CD4-positive, alpha-beta T cell treated with Interleukin-21 for 1 hour (primary cell): ENCODE measurements at regions not wholly inside any gene's neighbourhood (a gene's known extent, or its start where the extent isn't known, plus 50 kb on each side); places are given as distances from the start of the nearest gene placed in this dataset.
A peak's percentile ranks its signal among the peaks of the same experiment; 100 is the strongest.

Experiments
- DNase-seq: peaks from one replicate; pipeline ENCODE4 v3.0.0-alpha.2; 2020

DNA sequence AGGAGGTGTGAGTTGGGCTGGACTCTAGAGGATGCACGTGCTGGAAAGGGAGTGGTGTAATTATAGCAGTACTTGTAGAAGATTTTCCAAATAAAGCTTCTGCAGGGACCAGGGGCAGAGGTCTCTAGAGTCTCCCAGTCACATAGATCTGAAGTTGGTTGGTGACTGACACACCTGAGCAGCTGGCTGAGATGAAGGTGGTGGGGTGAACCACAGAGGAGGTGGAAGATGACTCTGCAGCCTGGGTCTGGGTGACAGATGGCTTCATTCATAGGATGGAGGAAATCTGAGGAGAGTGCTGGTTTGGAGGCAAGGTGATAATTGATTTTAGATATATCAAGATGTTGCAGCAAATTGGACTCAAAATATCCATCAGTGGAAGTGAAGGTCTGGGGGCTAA, 178.9 kb upstream of the IVNS1ABP start:
- no peak for DNase-seq

DNA sequence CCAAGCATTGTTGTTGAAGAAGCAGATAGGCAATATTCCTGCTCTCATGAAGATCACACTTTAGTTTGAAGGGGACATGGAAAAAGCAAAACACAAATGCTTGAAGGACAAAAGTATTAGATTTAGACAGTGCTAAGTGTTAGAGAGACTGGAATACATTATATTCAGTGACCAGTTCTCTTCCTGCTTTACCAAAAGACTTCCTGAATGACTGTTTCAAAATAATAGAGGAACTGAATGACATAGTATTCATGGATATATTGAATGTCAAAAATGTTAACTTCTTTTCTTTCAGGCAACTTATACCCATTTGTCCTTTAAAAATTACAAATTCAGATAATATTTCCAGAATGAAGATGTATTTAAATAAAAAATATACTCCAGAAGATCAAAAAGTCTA, 178.0 kb upstream of the IVNS1ABP start:
- no peak for DNase-seq

GRCh38 chr1:185492089-185492825, 175.2 kb upstream of the IVNS1ABP start:
- DNase-seq, result no peak

- no peak for DNase-seq
Measured at GRCh38 chr1:185491604-185492003, 174.6 kb upstream of the IVNS1ABP start.

DNA sequence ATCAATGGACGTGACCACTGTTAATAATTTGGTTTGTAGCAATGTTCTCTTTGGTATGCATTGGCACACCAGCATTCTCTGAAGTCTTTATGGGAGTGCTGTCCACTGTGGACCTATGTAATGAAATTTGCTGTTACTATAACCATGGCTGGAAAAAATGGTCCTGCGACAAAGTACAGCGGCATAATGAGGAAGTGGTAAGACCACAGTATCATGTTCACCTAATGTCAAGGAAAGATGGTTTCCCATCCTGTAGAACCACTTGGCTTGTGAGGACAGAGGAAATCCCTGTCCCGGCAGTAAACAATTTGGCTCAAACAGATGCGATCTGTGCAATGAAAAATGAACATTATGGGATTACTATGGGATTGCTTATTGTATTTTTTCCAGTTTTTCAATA, 173.9 kb upstream of the IVNS1ABP start:
- DNase-seq, result no peak

GRCh38 chr1:185489406-185489805, 172.4 kb upstream of the IVNS1ABP start:
- DNase-seq, result no peak

DNA sequence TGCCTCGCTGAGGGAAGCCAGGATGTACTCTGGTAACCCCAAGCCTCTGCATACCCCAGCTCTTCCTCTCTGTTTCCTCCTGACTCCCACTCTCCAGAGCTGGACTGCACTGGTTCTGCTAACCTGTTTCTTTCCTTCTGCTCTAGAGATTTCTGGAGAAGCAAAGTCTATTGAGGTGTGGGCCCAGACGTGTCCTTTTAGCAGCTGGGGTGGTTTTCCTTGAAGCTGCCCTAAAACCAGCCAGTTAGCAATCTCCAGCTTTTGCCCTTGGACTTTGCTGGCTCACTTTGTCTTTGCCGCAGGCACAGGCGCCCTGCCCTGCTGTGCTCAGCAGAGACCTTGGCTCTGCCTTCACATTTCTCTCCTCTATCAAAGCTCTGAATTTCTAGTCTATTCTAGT, 171.8 kb upstream of the IVNS1ABP start:
- no peak for DNase-seq

GRCh38 chr1:185487936-185488335, 170.9 kb upstream of the IVNS1ABP start:
- DNase-seq, result no peak

DNA sequence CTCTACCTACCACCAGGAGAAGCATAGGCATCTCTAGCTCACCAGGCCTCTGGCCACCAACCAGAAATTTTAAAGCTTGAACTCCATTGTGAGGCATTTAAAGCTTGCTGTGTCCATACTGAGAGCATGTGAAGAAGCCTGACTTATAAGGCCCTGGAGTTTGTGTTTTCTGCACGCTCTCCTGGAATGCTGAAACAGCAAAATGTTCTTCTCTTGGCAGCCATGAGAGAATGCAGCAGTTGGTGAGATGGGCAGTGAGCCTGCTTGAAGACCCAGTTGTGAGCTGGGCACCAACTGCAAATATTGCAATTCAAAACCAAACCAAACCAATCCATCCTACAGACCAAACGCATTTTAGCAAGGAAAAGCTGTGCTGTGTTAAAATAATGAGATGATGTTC, 170.0 kb upstream of the IVNS1ABP start:
- no peak for DNase-seq

DNA sequence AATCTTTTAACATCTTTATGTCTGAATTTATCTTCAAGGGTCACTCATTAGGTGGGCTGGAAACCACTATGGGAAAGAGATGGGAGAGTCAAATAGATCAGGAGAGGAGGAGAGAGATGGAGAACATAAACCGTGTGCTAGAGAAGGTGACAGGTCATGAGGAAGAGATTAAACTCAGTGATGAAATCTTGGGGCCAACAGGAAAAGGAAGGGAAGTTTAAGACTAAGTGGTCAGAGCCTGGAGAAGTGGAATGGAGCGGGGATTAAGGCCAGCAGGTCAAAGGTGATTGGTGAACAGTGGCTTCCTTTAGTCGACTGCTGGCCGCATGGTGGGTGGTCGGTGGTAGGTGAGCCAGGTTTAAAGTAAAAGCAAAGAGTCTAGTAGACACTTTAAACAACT, 169.3 kb upstream of the IVNS1ABP start:
- no peak for DNase-seq

- no peak for DNase-seq
Measured at GRCh38 chr1:185483664-185484450, 166.8 kb upstream of the IVNS1ABP start.

DNA sequence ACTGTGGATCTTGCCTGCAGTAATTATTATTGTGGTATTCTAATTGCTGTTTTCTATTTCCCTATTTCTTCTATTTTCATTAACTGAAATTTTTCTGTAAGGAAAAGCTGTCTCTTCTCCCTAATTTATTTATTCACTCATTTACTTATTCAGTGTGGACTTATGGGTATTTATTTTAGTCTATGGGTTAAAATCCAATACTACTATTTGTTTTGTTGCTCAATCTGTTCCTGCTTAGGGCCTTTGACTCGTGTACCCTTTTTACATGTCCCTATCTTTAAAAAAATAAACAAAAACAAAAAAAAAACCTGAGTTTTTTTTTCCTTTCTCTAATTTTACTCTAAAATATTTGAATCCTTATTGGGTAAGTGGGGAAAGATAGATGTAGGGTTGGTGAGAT, 166.2 kb upstream of the IVNS1ABP start:
- no peak for DNase-seq

- DNase-seq, result no peak
Measured at GRCh38 chr1:185480545-185480944, 163.5 kb upstream of the IVNS1ABP start.

DNA sequence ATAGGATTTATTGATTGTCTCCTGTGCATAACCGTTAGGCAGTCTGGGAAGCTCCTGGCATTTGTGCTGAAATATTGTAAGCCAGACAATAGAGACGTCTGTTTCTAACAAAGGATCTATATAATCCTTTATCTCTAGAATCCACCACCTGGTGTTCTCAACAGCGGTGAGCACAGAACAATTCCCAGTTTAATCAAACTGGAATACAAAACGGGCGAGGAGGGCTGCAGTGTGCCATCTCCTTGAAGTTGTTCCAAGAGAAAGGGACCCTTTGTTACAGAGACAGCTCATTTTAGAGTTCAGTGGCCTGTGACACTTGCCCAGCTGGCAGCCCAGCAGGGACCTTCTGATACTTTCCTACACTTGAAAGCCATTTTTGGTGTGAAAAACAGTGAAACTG, 162.8 kb upstream of the IVNS1ABP start:
- DNase-seq, result no peak

GRCh38 chr1:185478877-185479276, 161.8 kb upstream of the IVNS1ABP start:
- no peak for DNase-seq

DNA sequence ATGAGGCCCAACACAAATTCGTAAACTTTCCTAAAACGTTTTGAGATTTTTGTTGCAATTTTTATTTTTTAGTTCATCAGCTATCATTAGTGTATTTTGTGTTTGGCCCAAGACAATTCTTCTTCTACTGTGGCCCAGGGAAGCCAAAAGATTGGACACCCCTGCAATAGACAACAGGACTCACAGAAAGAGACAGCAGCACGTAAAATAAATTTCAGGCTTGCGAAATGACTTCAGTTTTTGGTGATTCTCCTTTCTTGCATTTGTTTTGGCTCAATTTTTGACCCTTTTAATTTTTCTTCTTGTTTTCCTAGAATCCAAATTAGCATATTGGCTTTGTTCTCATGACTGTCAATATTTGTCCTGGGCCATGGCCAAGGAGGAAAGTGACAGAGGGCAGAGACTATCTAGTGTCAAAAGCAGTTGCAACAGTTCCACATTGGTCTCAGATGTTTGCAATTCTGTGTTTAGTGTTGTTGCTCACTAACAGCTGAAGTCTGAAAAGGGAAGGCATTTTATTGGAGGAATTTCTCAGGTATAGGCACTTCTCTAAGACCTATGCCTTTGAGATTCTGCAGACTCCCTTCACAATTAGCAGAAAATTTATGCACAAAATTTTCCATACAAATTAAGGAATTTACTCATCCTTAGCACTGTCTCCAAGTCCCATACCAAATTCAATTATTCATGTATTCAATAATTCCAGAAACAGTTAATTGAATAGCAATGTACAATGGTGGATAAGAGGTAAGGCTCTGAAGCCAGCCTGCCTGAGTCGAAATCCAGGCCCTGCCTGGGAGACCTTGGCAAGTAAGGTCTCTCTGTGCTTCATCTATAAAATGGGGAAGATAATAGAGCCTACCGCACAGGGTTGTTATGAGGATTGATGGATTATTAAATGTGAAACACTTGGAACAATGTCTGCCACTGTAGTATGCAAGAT, 160.9 kb upstream of the IVNS1ABP start:
- DNase-seq, result no peak

DNA sequence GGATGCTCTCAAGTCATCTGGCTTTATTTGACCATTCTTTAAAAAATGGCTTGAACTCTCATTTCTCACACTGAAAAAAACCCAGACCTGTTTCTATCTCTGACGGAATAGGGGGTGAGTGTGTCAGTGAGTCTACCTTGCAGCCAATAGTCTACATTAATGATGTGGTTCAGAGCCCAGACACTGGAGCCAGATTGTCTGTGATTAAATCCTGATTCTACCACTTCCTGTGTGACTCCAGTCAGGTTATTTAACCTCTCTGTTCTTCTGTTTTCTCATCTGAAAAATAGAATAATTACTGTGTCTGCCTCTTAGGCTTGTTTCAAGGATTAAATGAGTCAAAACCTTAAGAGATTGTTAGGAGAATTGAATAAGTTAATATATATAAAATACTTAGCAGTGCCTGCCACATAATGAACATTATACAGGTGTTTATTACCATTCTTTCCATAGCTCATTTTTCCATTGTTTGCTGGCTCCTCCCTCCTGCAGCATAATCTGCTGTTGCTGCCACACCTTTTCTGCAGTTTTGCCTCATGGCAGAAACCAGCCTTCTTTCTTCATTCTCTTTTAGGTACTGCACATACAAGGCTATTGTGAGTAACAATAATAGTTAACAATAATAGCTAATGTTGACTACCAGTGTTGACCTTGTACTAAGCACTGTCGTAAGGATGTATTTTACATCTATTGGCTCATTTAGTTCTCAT, 157.6 kb upstream of the IVNS1ABP start:
- peak; percentile 24 for DNase-seq

DNA sequence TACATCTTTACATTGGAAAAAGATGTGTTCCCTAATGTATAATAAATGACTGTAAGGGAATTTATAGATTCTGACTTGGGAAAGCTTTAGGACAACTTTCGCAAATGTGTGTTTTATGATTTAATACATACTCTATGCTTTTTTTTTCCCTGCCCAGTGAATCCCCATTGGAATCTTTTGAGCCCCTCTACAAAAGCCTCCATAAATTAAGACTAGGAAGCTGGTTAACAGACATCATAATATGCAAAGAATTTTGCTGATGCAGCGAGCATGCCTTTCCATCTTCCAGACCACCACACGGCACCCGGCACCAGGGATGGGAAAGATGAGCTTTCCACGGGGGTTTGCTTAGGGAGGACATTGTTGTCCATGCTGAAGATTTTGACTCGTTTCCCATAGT, 156.1 kb upstream of the IVNS1ABP start:
- DNase-seq, result no peak

DNA sequence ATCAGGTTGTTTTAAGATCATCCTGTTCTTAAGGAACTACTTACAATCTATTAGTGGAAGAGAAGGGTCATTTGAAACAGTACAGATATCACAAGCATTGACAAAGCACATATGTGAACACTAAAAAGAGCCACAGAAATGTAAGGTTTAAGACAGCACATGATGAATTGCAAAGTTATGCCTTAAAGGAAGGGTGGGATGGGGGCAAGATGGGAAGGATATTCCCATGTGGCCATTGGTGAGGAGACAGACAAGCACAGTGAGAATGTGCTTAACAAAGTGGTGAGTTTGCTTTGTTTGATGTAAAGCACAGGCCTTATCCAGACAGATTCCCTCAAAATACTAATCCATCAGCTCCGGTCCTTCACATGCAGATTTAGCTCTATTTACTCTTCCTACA, 151.6 kb upstream of the IVNS1ABP start:
- no peak for DNase-seq

- DNase-seq, result no peak
Measured at GRCh38 chr1:185467122-185467521, 150.1 kb upstream of the IVNS1ABP start.

GRCh38 chr1:185464777-185465176, 147.7 kb upstream of the IVNS1ABP start:
- no peak for DNase-seq

GRCh38 chr1:185463433-185463832, 146.4 kb upstream of the IVNS1ABP start:
- DNase-seq, result no peak

GRCh38 chr1:185463011-185463410, 146.0 kb upstream of the IVNS1ABP start:
- no peak for DNase-seq
